ENCODE measurements at regions not wholly inside any gene's neighbourhood (a gene's known extent, or its start where the extent isn't known, plus 50 kb on each side); places are given as distances from the start of the nearest gene placed in this dataset.

- DNase-seq (ENCODE audit: low spot score) = no peak
- intact Hi-C loops (cut with DNase I) = no loop called here
Observed at GRCh38 chr2:155384555-155385123, 686.1 kb downstream of the KCNJ3 start.

- intact Hi-C loops (cut with DNase I) = no loop called here
Observed at GRCh38 chr2:155382776-155383175, 684.3 kb downstream of the KCNJ3 start.

GRCh38 chr2:155381436-155381835 is 682.9 kb downstream of the KCNJ3 start:
- intact Hi-C loops (cut with DNase I) = no loop called here

More at GRCh38 chr2:155382776-155383175, 684.3 kb downstream of the KCNJ3 start:
- no peak for DNase-seq (ENCODE audit: low spot score)

GRCh38 chr2:155379494-155379893 is 681.0 kb downstream of the KCNJ3 start:
- DNase-seq (ENCODE audit: low spot score) = no peak
- intact Hi-C loops (cut with DNase I) = no loop called here

More at GRCh38 chr2:155381436-155381835, 682.9 kb downstream of the KCNJ3 start:
- DNase-seq (ENCODE audit: low spot score) = no peak

GRCh38 chr2:155377931-155378444 is 679.5 kb downstream of the KCNJ3 start:
- intact Hi-C loops (cut with DNase I) = no loop called here
- DNase-seq (ENCODE audit: low spot score) = no peak

GRCh38 chr2:155377266-155377680 is 678.8 kb downstream of the KCNJ3 start:
- DNase-seq (ENCODE audit: low spot score) = no peak
- intact Hi-C loops (cut with DNase I) = no loop called here

GRCh38 chr2:155372969-155373368 is 674.5 kb downstream of the KCNJ3 start:
- DNase-seq (ENCODE audit: low spot score) = no peak
- intact Hi-C loops (cut with DNase I) = no loop called here

- DNase-seq (ENCODE audit: low spot score) = no peak
- intact Hi-C loops (cut with DNase I) = no loop called here
Observed at GRCh38 chr2:155368934-155369333, 670.4 kb downstream of the KCNJ3 start.

- DNase-seq (ENCODE audit: low spot score) = no peak
- intact Hi-C loops (cut with DNase I) = no loop called here
Observed at GRCh38 chr2:155364766-155365165, 666.3 kb downstream of the KCNJ3 start.

- intact Hi-C loops (cut with DNase I) = no loop called here
- no peak for DNase-seq (ENCODE audit: low spot score)
Observed at GRCh38 chr2:155363349-155363888, 664.9 kb downstream of the KCNJ3 start.

GRCh38 chr2:155357172-155357571 is 658.7 kb downstream of the KCNJ3 start:
- no peak for DNase-seq (ENCODE audit: low spot score)
- intact Hi-C loops (cut with DNase I) = no loop called here

GRCh38 chr2:155356250-155356649 is 657.8 kb downstream of the KCNJ3 start:
- intact Hi-C loops (cut with DNase I) = no loop called here

GRCh38 chr2:155350783-155351580 is 652.5 kb downstream of the KCNJ3 start:
- intact Hi-C loops (cut with DNase I) = no loop called here
- DNase-seq (ENCODE audit: low spot score) = no peak

More at GRCh38 chr2:155356250-155356649, 657.8 kb downstream of the KCNJ3 start:
- no peak for DNase-seq (ENCODE audit: low spot score)

- DNase-seq (ENCODE audit: low spot score) = no peak
- intact Hi-C loops (cut with DNase I) = no loop called here
Observed at GRCh38 chr2:155332016-155332415, 633.5 kb downstream of the KCNJ3 start.

- intact Hi-C loops (cut with DNase I) = no loop called here
- DNase-seq (ENCODE audit: low spot score) = no peak
Observed at GRCh38 chr2:155320236-155320635, 621.7 kb downstream of the KCNJ3 start.

- intact Hi-C loops (cut with DNase I) = no loop called here
- no peak for DNase-seq (ENCODE audit: low spot score)
Observed at GRCh38 chr2:155318710-155319109, 620.2 kb downstream of the KCNJ3 start.

- intact Hi-C loops (cut with DNase I) = no loop called here
- no peak for DNase-seq (ENCODE audit: low spot score)
Observed at GRCh38 chr2:155315768-155316167, 617.3 kb downstream of the KCNJ3 start.

GRCh38 chr2:155310589-155310988 is 612.1 kb downstream of the KCNJ3 start:
- intact Hi-C loops (cut with DNase I) = no loop called here
- DNase-seq (ENCODE audit: low spot score) = no peak

- intact Hi-C loops (cut with DNase I) = no loop called here
- no peak for DNase-seq (ENCODE audit: low spot score)
Observed at GRCh38 chr2:155309483-155309882, 611.0 kb downstream of the KCNJ3 start.

GRCh38 chr2:155308367-155309009 is 610.0 kb downstream of the KCNJ3 start:
- DNase-seq (ENCODE audit: low spot score) = no peak
- intact Hi-C loops (cut with DNase I) = no loop called here

Data from posterior vena cava (tissue), 2 donors.